Transverse colon (tissue), 4 donors: ENCODE measurements at regions not wholly inside any gene's neighbourhood (a gene's known extent, or its start where the extent isn't known, plus 50 kb on each side); places are given as distances from the start of the nearest gene placed in this dataset.

Experiments used
- DNase-seq: peaks from one replicate; pipeline ENCODE4 v3.0.0-alpha.2; 2019
- H3K27ac ChIP-seq, 4 donors: fragments of 200-600 bp; sonication (generic); 2 replicates each; pipeline ENCODE4 v1.5.1; 2016 to 2018; ENCODE audit warnings: inconsistent platforms in 4 of 4
- H3K27me3 ChIP-seq: fragments of 200-600 bp; sonication (generic); 2 replicates; pipeline ENCODE4 v1.5.1; 2017; ENCODE audit warnings: inconsistent platforms
- H3K36me3 ChIP-seq, 4 donors: fragments of 200-600 bp; sonication (generic); 2 replicates each; pipeline ENCODE4 v1.5.1; 2017 to 2019; ENCODE audit warnings: inconsistent platforms in 4 of 4
- H3K4me1 ChIP-seq, 4 donors: fragments of 200-600 bp; sonication (generic); 2 replicates each; pipeline ENCODE4 v1.5.1; 2017 to 2020; ENCODE audit warnings: inconsistent platforms in 4 of 4
- H3K4me3 ChIP-seq, 4 donors: fragments of 200-600 bp; sonication (generic); 1 replicate in 1 of 4; 2 replicates in 3 of 4; pipeline versions ENCODE4 v1.5.1 to v1.6.1; 2017 to 2019; ENCODE audit warnings: inconsistent platforms in 4 of 4
- H3K9me3 ChIP-seq, 2 donors: fragments of 200-600 bp; sonication (generic); 2 replicates each; pipeline ENCODE4 v1.5.1; 2017 to 2019; ENCODE audit warnings: inconsistent platforms in 2 of 2
- CTCF ChIP-seq, 5 experiments: fragments of 200-600 bp in 3 of 5; fragments of 450-650 bp in 2 of 5; sonication (generic) in 3 of 5; IDR thresholded peaks; 1 replicate in 2 of 5; 2 replicates in 3 of 5; pipeline ENCODE4 v1.5.1; 2016 to 2017; ENCODE audit warnings: antibody characterized with exemption in 5 of 5, inconsistent platforms in 3 of 5, mild to moderate bottlenecking in 2 of 5, moderate library complexity in 1 of 5
- EP300 ChIP-seq: sonication (generic); formaldehyde crosslinking; IDR thresholded peaks from one replicate; pipeline ENCODE4 v1.6.1; 2017; ENCODE audit warnings: antibody characterized with exemption, low read depth
- POLR2A ChIP-seq: fragments of 450-650 bp; IDR thresholded peaks from one replicate; pipeline ENCODE4 v1.6.1; 2016; ENCODE audit warnings: antibody characterized with exemption, mild to moderate bottlenecking, moderate library complexity
- POLR2AphosphoS5 ChIP-seq, 3 donors: sonication (generic); formaldehyde crosslinking; IDR thresholded peaks; one replicate each; pipeline ENCODE4 v1.6.1; 2016; ENCODE audit warnings: antibody characterized with exemption in 3 of 3
- WGBS, 2 donors: methylation state at CpG; one replicate each; pipeline ENCODE4 v1.1.5; 2018; ENCODE audit warnings: low coverage in 1 of 2; 5-methylcytosine and 5-hydroxymethylcytosine counted together
- in situ Hi-C, 4 donors: fragments of 200-750 bp; cut with MboI; loops; one replicate each; pipeline versions ENCODE4 v1.15.0 to v1.15.1; 2017; ENCODE audit warnings: low sequenced_read_pairs in 3 of 4, low pct_ligation_motif_present in 1 of 4, low pct_unique_long_range_greater_than_20kb in 1 of 4
- intact Hi-C: fragments of 100-400 bp; cut with DNase I; formaldehyde crosslinking; loops from one replicate; pipeline ENCODE4 v1.15.1; 2023; ENCODE audit warnings: low total_unique reads

- in situ Hi-C loops: no loop called here
- intact Hi-C loops: no loop called here
Measured at GRCh38 chr1:222880587-222880986, 65.7 kb downstream of the DISP1 start.

GRCh38 chr1:222886194-222886854 lies 71.5 kb downstream of the DISP1 start:
- Histone ChIP-seq H3K36me3 (no peaks in the 10 kb centered on the region), H3K4me1 (no peaks in the 10 kb centered on the region), H3K27me3 (no peaks in the 10 kb centered on the region), H3K4me3 (no peak overlapping the region), H3K27ac (no peak overlapping the region), H3K9me3 (no peaks in the 10 kb centered on the region)
- no peak for TF ChIP-seq POLR2AphosphoS5 (IDR thresholded peaks at IDR 0.05)
- no peak for TF ChIP-seq EP300
- no peak for TF ChIP-seq CTCF (IDR thresholded peaks at IDR 0.05)
- TF ChIP-seq POLR2A: no peak
- in situ Hi-C loops: no loop called here
- WGBS, 2 donors: 71 to 90% methylated on average over 4 of the region's 4 CpGs
- intact Hi-C loops: no loop called here
- DNase-seq: no peak

More at GRCh38 chr1:222880587-222880986, 65.7 kb downstream of the DISP1 start:
- Histone ChIP-seq H3K4me1 (no peaks in the 10 kb centered on the region), H3K4me3 (no peak overlapping the region), H3K36me3 (no peaks in the 10 kb centered on the region), H3K9me3 (no peaks in the 10 kb centered on the region), H3K27ac (no peak overlapping the region), H3K27me3 (no peaks in the 10 kb centered on the region)
- TF ChIP-seq POLR2A (no peak), EP300 (no peak), CTCF (IDR thresholded peaks at IDR 0.05) (no peak), POLR2AphosphoS5 (IDR thresholded peaks at IDR 0.05) (no peak)
- 70 to 83% methylated on average over 1 to 2 of the region's 2 CpGs for WGBS, 2 donors
- no peak for DNase-seq

DNA sequence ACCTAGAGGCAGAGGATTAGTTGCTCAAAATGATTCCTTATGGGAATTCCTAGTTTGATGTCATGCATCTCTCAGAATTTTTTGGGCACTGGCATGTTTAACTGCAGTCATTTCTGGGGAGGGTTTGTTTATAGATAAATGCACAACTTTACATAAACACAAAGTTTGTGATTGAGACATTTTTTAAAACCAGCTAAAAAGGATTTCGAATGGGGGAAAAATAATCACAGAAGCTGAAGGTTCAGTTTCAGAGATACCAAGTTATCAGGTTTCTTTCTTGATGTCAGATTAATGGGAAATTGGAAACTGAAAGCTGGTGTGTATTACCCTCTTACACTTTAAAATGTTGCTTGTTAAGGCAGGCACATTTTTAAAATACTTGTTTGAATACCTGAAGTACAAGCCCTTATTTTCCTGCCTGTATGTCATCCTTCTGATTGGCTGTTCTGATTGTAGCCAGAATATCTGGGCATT lies 72.1 kb downstream of the DISP1 start:
- intact Hi-C loops (no loop called here), in situ Hi-C loops (no loop called here)
- H3K27me3 ChIP-seq: no peaks in the 10 kb centered on the region
- H3K4me1 ChIP-seq: no peaks in the 10 kb centered on the region
- no peaks in the 10 kb centered on the region for H3K9me3 ChIP-seq
- TF ChIP-seq POLR2A (no peak), EP300 (no peak), CTCF (IDR thresholded peaks at IDR 0.05) (no peak), POLR2AphosphoS5 (IDR thresholded peaks at IDR 0.05) (no peak)
- H3K4me3 ChIP-seq: no peak overlapping the region
- DNase-seq: no peak
- H3K36me3 ChIP-seq: no peaks in the 10 kb centered on the region
- no peak overlapping the region for H3K27ac ChIP-seq
- 60 to 74% methylated on average over 1 of the region's 1 CpG for WGBS, 2 donors

GRCh38 chr1:222889440-222889839 lies 74.6 kb downstream of the DISP1 start:
- Histone ChIP-seq H3K27ac (no peak overlapping the region), H3K4me3 (no peak overlapping the region), H3K4me1 (no peaks in the 10 kb centered on the region), H3K36me3 (no peaks in the 10 kb centered on the region), H3K9me3 (no peaks in the 10 kb centered on the region), H3K27me3 (no peaks in the 10 kb centered on the region)
- DNase-seq: no peak
- intact Hi-C loops (no loop called here), in situ Hi-C loops (no loop called here)
- TF ChIP-seq POLR2A: no peak
- TF ChIP-seq CTCF (IDR thresholded peaks at IDR 0.05): no peak
- no peak for TF ChIP-seq POLR2AphosphoS5 (IDR thresholded peaks at IDR 0.05)
- 40 to 45% methylated on average over 1 of the region's 1 CpG for WGBS, 2 donors
